ENCODE measurements at regions not wholly inside any gene's neighbourhood (a gene's known extent, or its start where the extent isn't known, plus 50 kb on each side); places are given as distances from the start of the nearest gene placed in this dataset.
"Not testable (repeated sequence)": the region's sequence is repeated elsewhere in the genome, so short reads cannot be mapped to it uniquely, and the experiment has no call there.

- no peak for DNase-seq
- no peak for ATAC-seq
- intact Hi-C loops (cut with DNase I, micrococcal nuclease) = no loop called here
These were observed 731.0 kb downstream of the EPHA7 start for GRCh38 chr6:92688342-92688741.

GRCh38 chr6:92687278-92687677 lies 732.1 kb downstream of the EPHA7 start:
- intact Hi-C loops (cut with DNase I, micrococcal nuclease) = no loop called here
- ATAC-seq (no peak), DNase-seq (no peak)

GRCh38 chr6:92684386-92684785 lies 735.0 kb downstream of the EPHA7 start:
- no peak for DNase-seq
- intact Hi-C loops (cut with DNase I, micrococcal nuclease) = no loop called here
- no peak for ATAC-seq

- ATAC-seq (no peak), DNase-seq (no peak)
- intact Hi-C loops (cut with DNase I, micrococcal nuclease) = no loop called here
These were observed 735.6 kb downstream of the EPHA7 start for GRCh38 chr6:92683748-92684147.

- no peak for ATAC-seq
- DNase-seq = no peak
- intact Hi-C loops (cut with DNase I, micrococcal nuclease) = no loop called here
These were observed 736.6 kb downstream of the EPHA7 start for GRCh38 chr6:92682516-92683398.

GRCh38 chr6:92681401-92681800 lies 738.0 kb downstream of the EPHA7 start:
- intact Hi-C loops (cut with DNase I, micrococcal nuclease) = no loop called here
- ATAC-seq (no peak), DNase-seq (no peak)

- ATAC-seq; DNase-seq; intact Hi-C loops (cut with DNase I, micrococcal nuclease): not testable (repeated sequence)
These were observed 747.9 kb downstream of the EPHA7 start for GRCh38 chr6:92671462-92671861.

GRCh38 chr6:92667843-92668242 lies 751.5 kb downstream of the EPHA7 start:
- ATAC-seq (no peak), DNase-seq (no peak)
- intact Hi-C loops (cut with DNase I, micrococcal nuclease) = no loop called here

- no peak for DNase-seq
- no peak for ATAC-seq
- intact Hi-C loops (cut with DNase I, micrococcal nuclease) = no loop called here
These were observed 770.8 kb downstream of the EPHA7 start for GRCh38 chr6:92648364-92649086.

- intact Hi-C loops (cut with DNase I, micrococcal nuclease) = no loop called here
These were observed 771.7 kb downstream of the EPHA7 start for GRCh38 chr6:92647630-92648029.

GRCh38 chr6:92644104-92644791 lies 775.1 kb downstream of the EPHA7 start:
- DNase-seq = peak in 1 of 2 donors; percentile 15
- ATAC-seq; intact Hi-C loops (cut with DNase I, micrococcal nuclease): not testable (repeated sequence)

More at GRCh38 chr6:92647630-92648029, 771.7 kb downstream of the EPHA7 start:
- DNase-seq (no peak), ATAC-seq (no peak)

- intact Hi-C loops (cut with DNase I, micrococcal nuclease) = no loop called here
- ATAC-seq (no peak), DNase-seq (no peak)
These were observed 783.7 kb downstream of the EPHA7 start for GRCh38 chr6:92635553-92636153.

GRCh38 chr6:92634561-92634960 lies 784.8 kb downstream of the EPHA7 start:
- ATAC-seq (no peak), DNase-seq (no peak)
- intact Hi-C loops (cut with DNase I, micrococcal nuclease) = no loop called here

GRCh38 chr6:92623431-92623830 lies 795.9 kb downstream of the EPHA7 start:
- intact Hi-C loops (cut with DNase I, micrococcal nuclease) = no loop called here
- ATAC-seq (no peak), DNase-seq (no peak)

- DNase-seq = no peak
- no peak for ATAC-seq
- intact Hi-C loops (cut with DNase I, micrococcal nuclease) = no loop called here
These were observed 801.6 kb downstream of the EPHA7 start for GRCh38 chr6:92617721-92618120.

GRCh38 chr6:92608751-92609150 lies 810.6 kb downstream of the EPHA7 start:
- ATAC-seq (no peak), DNase-seq (no peak)
- intact Hi-C loops (cut with DNase I, micrococcal nuclease) = no loop called here

GRCh38 chr6:92593201-92593600 lies 826.2 kb downstream of the EPHA7 start:
- intact Hi-C loops (cut with DNase I, micrococcal nuclease) = no loop called here
- DNase-seq (no peak), ATAC-seq (no peak)

GRCh38 chr6:92589996-92590395 lies 829.4 kb downstream of the EPHA7 start:
- intact Hi-C loops (cut with DNase I, micrococcal nuclease) = no loop called here
- ATAC-seq = no peak
- DNase-seq = no peak

- intact Hi-C loops (cut with DNase I, micrococcal nuclease) = no loop called here
- ATAC-seq = no peak
These were observed 831.2 kb downstream of the EPHA7 start for GRCh38 chr6:92588148-92588547.

More at GRCh38 chr6:92588148-92588547, 831.2 kb downstream of the EPHA7 start:
- no peak for DNase-seq
